HG02885 (cell line): ENCODE measurements at regions not wholly inside any gene's neighbourhood (a gene's known extent, or its start where the extent isn't known, plus 50 kb on each side); places are given as distances from the start of the nearest gene placed in this dataset.
"Not testable (repeated sequence)": the region's sequence is repeated elsewhere in the genome, so short reads cannot be mapped to it uniquely, and the experiment has no call there.

ENCODE experiments used
- ATAC-seq: cut with Tn5 transposase; IDR thresholded peaks from one replicate; pipeline ENCODE4 v1.9.1; 2021; ENCODE audit warnings: mild to moderate bottlenecking; ENCODE audit not compliant: unreplicated experiment, poor library complexity

GRCh38 chr2:182548031-182548950 is 121.5 kb upstream of the PDE1A start:
- no peak for ATAC-seq

DNA sequence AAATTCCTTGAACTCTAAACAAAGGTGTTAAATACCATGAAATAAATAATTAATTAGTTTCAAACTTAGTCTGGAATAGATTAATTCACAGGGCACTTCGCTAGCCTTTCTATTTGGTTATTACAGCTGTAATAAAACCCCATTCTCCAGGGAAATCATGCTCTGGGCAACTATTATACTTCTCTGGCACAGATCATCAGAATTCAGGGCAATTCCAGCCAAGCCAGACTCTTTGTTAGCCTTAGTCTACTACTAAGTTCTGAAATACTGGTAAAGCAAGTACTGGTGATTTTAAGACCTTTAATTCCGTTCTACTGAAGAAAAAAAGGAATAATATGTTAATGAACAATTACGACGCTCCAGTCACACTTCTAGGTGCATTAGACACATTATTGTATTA is 123.4 kb upstream of the PDE1A start:
- no peak for ATAC-seq

- ATAC-seq = not testable (repeated sequence)
These were observed 125.4 kb upstream of the PDE1A start for GRCh38 chr2:182552232-182552631.

GRCh38 chr2:182552785-182553184 is 125.9 kb upstream of the PDE1A start:
- not testable (repeated sequence) for ATAC-seq

GRCh38 chr2:182553483-182553882 is 126.6 kb upstream of the PDE1A start:
- peak; percentile 98 for ATAC-seq

DNA sequence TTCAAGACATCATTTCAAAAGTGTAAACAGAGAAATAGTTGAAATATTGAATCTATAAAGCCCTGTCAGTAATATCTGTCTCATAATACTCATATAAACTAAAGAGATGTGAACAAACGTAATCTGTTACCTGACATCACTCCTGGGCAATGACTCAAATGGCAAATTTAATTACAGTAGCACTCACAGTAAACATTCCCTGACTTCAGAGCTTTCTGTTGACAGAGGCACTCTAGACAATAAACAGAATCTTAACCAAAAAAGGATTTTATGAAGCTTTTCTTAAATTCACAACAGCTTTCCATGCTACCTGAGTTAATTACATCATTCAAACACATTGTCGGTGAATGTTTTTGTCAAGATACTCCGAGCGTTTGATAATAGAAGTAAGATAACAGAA is 128.1 kb upstream of the PDE1A start:
- no peak for ATAC-seq

GRCh38 chr2:182558564-182558963 is 131.7 kb upstream of the PDE1A start:
- ATAC-seq = no peak

- no peak for ATAC-seq
These were observed 132.8 kb upstream of the PDE1A start for GRCh38 chr2:182559623-182560022.

DNA sequence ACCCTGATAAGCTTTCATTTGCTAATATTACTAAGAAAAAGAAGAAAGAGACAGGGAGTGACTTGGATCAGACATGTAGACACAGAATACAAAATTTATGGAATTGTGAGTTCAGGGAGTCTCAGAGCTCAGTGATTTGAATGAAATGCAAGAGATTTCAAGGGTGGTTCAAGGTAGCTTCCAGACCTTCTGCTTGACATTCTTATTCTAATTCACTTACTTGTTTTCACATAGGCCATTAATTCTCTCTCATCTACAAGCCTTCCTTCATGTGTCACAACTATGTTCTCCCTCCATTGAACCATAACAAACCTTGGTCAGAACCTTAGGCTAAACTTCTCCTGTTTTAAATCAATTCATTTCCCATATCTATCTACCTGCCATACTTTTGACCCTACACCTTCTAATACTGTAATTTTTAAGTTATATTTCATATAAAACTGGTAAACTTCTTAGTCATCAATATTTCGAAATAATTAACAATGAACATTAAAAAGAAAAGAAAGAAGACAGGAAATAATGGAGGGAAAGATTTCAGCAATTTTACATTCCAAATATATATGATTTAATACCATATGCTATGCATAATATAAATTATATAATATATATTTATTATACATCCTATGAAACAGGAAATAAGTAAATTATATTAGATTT is 139.2 kb upstream of the PDE1A start:
- ATAC-seq = no peak

- ATAC-seq = no peak
These were observed 142.5 kb upstream of the DNAJC10 start for GRCh38 chr2:182573553-182573952.

DNA sequence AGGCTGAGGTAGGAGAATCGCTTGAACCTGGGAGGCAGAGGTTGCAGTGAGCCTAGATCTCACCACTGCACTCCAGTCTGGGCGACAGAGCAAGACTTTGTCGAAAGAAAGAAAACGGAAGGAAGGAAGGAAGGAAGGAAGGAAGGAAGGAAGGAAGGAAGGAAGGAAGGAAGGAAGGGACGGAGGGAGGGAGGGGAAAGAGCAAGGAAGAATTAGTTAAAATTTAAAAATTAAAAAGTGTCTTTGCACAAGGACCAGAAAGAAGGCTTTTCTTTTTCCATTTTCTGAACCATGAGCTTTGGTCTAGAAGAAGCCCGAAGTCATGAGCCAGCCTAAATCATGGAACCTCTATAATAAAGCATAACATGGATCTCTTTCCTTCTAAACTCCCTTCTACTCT is 138.2 kb upstream of the DNAJC10 start:
- no peak for ATAC-seq

DNA sequence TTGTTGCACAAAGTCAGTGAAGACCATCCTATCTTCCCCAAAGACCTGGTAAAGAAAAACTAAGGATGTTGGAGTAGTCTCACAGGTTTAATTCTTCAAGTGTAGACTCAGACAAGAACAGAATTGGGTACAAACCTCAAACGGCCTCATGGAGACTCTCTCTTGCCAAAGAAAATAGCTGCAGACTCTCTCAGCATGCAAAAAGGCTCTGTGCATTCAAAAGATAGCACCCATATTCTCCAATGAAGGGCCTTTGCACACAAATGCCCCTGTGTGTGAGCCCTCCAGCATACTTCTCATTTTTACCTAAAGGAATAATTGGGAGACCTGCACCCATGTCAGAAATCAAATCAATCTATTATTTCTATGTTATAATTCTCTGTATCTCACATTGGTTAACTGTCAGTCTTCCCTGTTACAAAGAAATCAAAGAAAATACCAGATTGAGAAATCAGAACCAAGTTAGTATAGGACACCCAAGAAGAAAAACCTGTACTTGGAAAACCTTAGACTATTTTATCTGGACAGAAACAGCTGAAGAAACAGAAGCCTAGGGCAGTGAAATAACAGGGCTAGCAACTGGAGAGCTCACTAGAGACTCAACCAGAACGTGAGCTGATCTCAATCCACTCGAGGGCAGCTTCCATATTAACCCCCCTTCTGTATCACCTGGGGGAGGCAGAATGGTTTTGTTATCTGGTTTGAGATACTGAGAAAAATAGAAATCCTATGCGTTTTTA is 134.7 kb upstream of the DNAJC10 start:
- no peak for ATAC-seq

DNA sequence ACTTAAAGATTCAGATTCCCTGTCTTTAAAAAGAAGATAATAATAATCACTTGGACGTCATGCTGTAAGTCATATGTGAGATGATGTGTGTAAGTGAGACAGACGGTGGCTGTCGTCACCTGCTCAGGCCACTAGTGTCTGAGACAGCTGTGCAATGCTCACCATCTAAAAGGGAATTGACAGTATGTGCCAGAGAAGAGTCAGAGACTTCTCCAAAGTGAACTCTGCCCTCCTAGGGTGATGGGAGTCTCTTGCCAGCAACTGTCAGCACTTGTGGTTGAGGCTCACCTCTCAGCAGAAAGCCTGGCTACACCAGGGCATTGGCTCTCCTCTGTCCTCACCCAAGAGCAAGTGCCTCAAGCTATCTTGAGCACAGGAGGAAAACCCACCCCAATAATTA is 131.6 kb upstream of the DNAJC10 start:
- ATAC-seq = no peak

DNA sequence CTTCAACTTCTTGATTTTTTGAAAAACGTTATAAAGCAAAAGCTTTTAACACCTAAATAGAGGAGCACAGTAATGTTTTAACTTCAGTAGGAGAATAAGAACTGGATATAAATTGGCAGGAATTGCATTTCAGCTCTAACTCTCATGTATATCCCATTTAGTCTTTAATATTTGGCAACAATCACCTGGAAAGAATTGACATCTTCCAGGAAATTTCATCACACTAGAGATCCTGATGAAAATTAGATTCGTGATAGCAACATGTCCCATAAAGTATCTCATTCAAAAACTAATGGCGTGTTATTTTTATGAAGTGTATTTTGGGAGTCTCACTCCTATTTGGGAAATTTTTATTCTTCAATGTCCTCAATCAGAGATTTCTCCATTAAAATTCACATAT is 131.1 kb upstream of the DNAJC10 start:
- no peak for ATAC-seq

DNA sequence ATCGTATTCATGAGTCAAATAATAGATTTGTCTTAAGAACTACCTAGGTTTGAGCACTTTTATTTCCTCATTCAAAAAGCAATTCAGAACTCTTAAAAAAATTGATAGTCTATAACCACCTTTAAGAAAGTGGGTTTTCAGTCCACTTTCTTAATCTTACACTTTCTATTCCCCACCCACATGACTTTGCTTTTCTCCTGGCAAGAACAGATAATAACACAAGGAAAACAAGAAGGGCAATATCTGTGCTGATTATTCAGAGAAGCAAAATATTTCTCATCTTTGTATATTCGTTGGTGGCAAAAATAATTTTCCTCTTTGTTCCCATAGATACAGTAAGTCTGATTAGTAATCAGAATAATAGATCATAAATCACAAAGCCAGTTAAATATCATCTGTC is 130.6 kb upstream of the DNAJC10 start:
- no peak for ATAC-seq

DNA sequence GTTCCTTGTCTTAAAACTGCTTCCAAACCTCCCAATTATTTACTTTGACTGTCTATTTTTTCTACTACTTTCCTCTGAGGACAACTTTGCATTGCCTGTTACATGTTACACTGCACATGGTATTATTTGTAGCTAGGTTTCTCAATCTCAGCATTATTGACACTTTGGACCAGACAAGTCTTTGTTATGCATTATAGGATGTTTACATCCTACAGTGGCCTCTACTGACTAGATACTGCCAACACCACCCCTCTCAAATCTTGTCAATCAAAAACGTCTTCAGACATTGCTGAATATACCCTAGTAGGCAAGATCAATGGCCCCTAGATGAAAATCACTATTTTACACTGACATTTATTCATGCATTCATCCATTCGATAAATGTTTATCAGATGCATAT is 129.6 kb upstream of the DNAJC10 start:
- ATAC-seq = no peak

- ATAC-seq = no peak
These were observed 128.2 kb upstream of the DNAJC10 start for GRCh38 chr2:182587831-182588230.

GRCh38 chr2:182589121-182589520 is 126.9 kb upstream of the DNAJC10 start:
- ATAC-seq = no peak

- ATAC-seq = no peak
These were observed 124.3 kb upstream of the DNAJC10 start for GRCh38 chr2:182591774-182592173.

- ATAC-seq = no peak
These were observed 123.2 kb upstream of the DNAJC10 start for GRCh38 chr2:182592691-182593393.
